MCF 10A (cell line): ENCODE measurements at regions not wholly inside any gene's neighbourhood (a gene's known extent, or its start where the extent isn't known, plus 50 kb on each side); places are given as distances from the start of the nearest gene placed in this dataset.

Experiments used
- BruUV-seq: library from RNA; stranded (reverse); fragments of 400-500 nt; replicated peaks from 2 replicates; lab custom pipeline; 2021; lab: Mats Ljungman, UMichigan
- CTCF ChIA-PET: fragments of 300-600 bp; sonication (Branson Sonifier 250); formaldehyde crosslinking; extraction: SDS; loops from one replicate; lab custom pipeline; 2021; ENCODE audit warnings: antibody characterized with exemption, inconsistent platforms; lab: Yijun Ruan, JAX
- POLR2A ChIA-PET: fragments of 300-600, 350-650 bp; sonication (Branson Sonifier 250); formaldehyde crosslinking; extraction: SDS; loops from one replicate; lab custom pipeline; 2020; ENCODE audit warnings: antibody characterized with exemption, inconsistent platforms; lab: Yijun Ruan, JAX
- DNase-seq: peaks from one replicate; pipeline ENCODE4 v3.0.0-alpha.2; 2018; ENCODE audit not compliant: unreplicated experiment
- H3K27ac Mint-ChIP-seq: one replicate; pipeline ENCODE4 v1.8.0; 2022; ENCODE audit warnings: mild to moderate bottlenecking, low read depth, mixed read lengths; ENCODE audit not compliant: unreplicated experiment
- H3K27me3 Mint-ChIP-seq: one replicate; pipeline ENCODE4 v1.8.0; 2022; ENCODE audit warnings: mixed read lengths; ENCODE audit not compliant: insufficient read depth, unreplicated experiment
- H3K36me3 Mint-ChIP-seq: one replicate; pipeline ENCODE4 v1.8.0; 2022; ENCODE audit warnings: mild to moderate bottlenecking, moderate library complexity, mixed read lengths; ENCODE audit not compliant: insufficient read depth, unreplicated experiment
- H3K4me1 Mint-ChIP-seq: one replicate; pipeline ENCODE4 v1.8.0; 2022; ENCODE audit warnings: mixed read lengths; ENCODE audit not compliant: insufficient read depth, unreplicated experiment
- H3K4me3 Mint-ChIP-seq: one replicate; pipeline ENCODE4 v1.8.0; 2022; ENCODE audit warnings: mild to moderate bottlenecking, moderate library complexity, mixed read lengths; ENCODE audit not compliant: unreplicated experiment
- H3K9me3 Mint-ChIP-seq: one replicate; pipeline ENCODE4 v1.8.0; 2022; ENCODE audit warnings: mixed read lengths; ENCODE audit not compliant: unreplicated experiment
- intact Hi-C: fragments of 100-400 bp; cut with micrococcal nuclease; formaldehyde crosslinking; loops from 2 replicates; pipeline ENCODE4 v1.14.1; 2022
- TF ChIP-seq, protein P1 (sequence below): fragments of 200-600 bp; IDR thresholded peaks from one replicate; pipeline ENCODE4 v1.8.0; 2022; ENCODE audit warnings: antibody characterized with exemption, mild to moderate bottlenecking; ENCODE audit not compliant: unreplicated experiment

DNA sequence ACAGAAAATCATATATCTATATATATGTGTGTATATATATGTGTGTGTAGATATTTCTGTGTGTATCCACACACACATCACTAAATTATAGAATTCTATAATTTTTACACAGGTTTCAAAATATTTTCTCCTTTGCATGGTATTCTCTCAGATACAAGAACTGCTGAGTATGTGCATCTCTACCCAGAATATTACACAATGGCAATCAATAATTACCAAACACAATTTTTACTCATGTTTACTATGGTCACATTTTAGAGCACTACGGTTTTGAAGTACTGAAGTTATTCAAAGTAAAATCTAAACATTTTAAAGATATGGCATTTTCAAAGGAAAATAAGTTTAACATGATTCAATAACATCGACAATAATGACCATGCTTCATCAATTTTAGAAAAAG lies 258.5 kb downstream of the PAX3 start:
- H3K27ac Mint-ChIP-seq = no peak overlapping the region
- TF ChIP-seq, protein P1, sequence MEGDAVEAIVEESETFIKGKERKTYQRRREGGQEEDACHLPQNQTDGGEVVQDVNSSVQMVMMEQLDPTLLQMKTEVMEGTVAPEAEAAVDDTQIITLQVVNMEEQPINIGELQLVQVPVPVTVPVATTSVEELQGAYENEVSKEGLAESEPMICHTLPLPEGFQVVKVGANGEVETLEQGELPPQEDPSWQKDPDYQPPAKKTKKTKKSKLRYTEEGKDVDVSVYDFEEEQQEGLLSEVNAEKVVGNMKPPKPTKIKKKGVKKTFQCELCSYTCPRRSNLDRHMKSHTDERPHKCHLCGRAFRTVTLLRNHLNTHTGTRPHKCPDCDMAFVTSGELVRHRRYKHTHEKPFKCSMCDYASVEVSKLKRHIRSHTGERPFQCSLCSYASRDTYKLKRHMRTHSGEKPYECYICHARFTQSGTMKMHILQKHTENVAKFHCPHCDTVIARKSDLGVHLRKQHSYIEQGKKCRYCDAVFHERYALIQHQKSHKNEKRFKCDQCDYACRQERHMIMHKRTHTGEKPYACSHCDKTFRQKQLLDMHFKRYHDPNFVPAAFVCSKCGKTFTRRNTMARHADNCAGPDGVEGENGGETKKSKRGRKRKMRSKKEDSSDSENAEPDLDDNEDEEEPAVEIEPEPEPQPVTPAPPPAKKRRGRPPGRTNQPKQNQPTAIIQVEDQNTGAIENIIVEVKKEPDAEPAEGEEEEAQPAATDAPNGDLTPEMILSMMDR = no peak
- no peaks in the 10 kb centered on the region for H3K27me3 Mint-ChIP-seq
- no peaks in the 10 kb centered on the region for H3K36me3 Mint-ChIP-seq
- no peaks in the 10 kb centered on the region for H3K9me3 Mint-ChIP-seq
- DNase-seq = no peak
- BruUV-seq = no TSS peak
- H3K4me3 Mint-ChIP-seq = no peak overlapping the region
- no peaks in the 10 kb centered on the region for H3K4me1 Mint-ChIP-seq
- intact Hi-C loops = no loop called here
- ChIA-PET POLR2A (interaction anchor here (1.3 kb wide), 1 partner anchor 554 kb away, joined by 3 read pairs; no protein-coding TSS in a partner anchor), CTCF (interaction anchor here (0.6 to 4.4 kb wide), 5 partner anchors 11 to 515 kb away, joined by 3 to 45 read pairs (median 3); no protein-coding TSS in a partner anchor)

DNA sequence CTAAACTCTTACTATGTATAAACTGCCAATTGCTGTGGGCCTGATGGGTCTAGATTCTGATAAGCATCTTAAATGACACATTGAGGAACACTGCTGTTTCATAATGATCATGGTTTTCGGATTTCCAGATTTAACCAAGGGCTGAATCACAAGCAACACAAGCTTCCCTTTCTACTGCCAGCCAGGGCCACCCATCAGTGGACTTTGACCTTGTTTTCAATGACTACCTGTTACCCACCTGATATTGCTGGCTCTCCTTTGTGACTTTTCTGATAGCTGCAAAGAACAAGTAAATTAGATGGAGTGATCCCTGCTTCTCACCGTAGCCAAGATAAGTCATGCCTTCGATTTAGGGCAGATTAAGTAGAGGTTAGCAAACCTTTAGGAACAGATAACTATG lies 259.0 kb downstream of the PAX3 start:
- POLR2A ChIA-PET = interaction anchor here (1.3 to 2.0 kb wide), 2 partner anchors 8 to 555 kb away, joined by 3 to 12 read pairs; no protein-coding TSS in a partner anchor
- no TSS peak for BruUV-seq
- H3K4me3 Mint-ChIP-seq = no peak overlapping the region

DNA sequence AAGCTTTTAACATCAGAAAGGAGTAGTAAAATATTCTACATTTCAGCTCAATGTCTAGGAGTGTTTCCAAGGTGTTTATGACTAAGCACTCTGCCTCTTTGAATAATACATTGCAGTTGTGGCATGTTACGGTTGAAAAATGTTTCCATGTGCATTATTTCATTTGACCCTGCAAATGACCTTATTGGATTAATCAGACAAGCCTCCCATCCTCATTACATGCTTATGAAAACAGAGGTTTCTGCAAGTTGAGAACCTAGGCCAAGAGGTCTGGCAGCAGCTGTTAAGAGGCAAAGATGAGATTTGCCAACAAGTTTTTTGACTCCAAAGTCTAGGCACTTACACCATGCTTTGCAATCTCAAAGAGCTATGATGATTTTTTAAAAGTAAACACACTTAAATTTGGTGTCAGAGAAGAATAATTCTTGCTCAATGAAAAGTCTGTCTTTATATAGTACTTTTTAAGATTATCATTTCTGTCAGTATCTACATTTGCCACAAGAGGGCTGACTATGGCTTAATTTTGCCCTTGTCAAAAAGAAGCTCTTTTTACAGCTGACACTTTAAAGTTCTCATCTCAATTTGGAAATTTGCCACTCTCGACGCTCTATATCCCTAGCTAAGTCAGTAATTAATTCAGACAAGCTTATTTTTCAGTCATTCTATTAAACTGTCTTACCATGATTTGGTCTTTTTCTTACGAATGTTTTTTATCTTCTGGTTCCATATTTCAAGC lies 260.6 kb downstream of the PAX3 start:
- TF ChIP-seq, protein P1 = peak; percentile 39
- DNase-seq = peak; percentile 43
- H3K27me3 Mint-ChIP-seq = no peaks in the 10 kb centered on the region
- CTCF ChIA-PET = interaction anchor here (0.5 to 4.4 kb wide), 16 partner anchors 10 to 1848 kb away, joined by 3 to 45 read pairs (median 5); no protein-coding TSS in a partner anchor
- intact Hi-C loops = no loop called here
- no peak overlapping the region for H3K27ac Mint-ChIP-seq
- H3K9me3 Mint-ChIP-seq = no peaks in the 10 kb centered on the region
- peaks cover 6% of the 10 kb centered on the region for H3K4me1 Mint-ChIP-seq
- no TSS peak for BruUV-seq
- POLR2A ChIA-PET = interaction anchor here (0.6 to 2.0 kb wide), 11 partner anchors 8 to 1905 kb away, joined by 3 to 12 read pairs (median 4); no protein-coding TSS in a partner anchor
- H3K4me3 Mint-ChIP-seq = no peak overlapping the region
- no peaks in the 10 kb centered on the region for H3K36me3 Mint-ChIP-seq

More for the DNA sequence above, 259.0 kb downstream of the PAX3 start:
- no peak for DNase-seq
- TF ChIP-seq, protein P1 = no peak
- H3K4me1 Mint-ChIP-seq = no peaks in the 10 kb centered on the region
- no peak overlapping the region for H3K27ac Mint-ChIP-seq
- no peaks in the 10 kb centered on the region for H3K27me3 Mint-ChIP-seq
- CTCF ChIA-PET = interaction anchor here (0.6 to 4.4 kb wide), 6 partner anchors 11 to 515 kb away, joined by 3 to 45 read pairs (median 4); no protein-coding TSS in a partner anchor
- intact Hi-C loops = no loop called here
- H3K9me3 Mint-ChIP-seq = no peaks in the 10 kb centered on the region
- H3K36me3 Mint-ChIP-seq = no peaks in the 10 kb centered on the region

DNA sequence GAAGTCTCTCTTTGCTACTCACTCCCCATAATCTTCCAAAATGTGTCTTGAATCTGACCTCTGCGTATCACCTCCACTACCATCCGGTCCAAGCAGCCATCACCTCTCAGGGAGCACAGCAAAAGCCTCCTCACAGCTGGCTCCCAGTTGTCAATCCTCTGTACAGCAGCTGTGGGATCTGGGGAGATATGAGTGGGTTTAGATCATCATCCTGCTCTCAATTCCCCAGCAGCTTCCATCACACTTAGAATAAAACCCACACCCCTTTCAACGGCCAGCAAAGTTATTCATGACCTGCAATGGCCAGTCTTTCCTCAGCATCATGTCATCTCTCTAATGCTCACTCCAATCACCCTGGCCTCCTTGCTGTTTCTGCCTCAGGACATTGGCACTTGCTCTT lies 261.6 kb downstream of the PAX3 start:
- ChIA-PET CTCF (interaction anchor here (1.8 to 4.4 kb wide), 2 partner anchors 12 to 16 kb away, joined by 5 to 45 read pairs; no protein-coding TSS in a partner anchor), POLR2A (interaction anchor here (0.7 to 1.8 kb wide), 2 partner anchors 13 to 476 kb away, joined by 3 to 7 read pairs; no protein-coding TSS in a partner anchor)
- BruUV-seq = no TSS peak
- no peak for DNase-seq
- TF ChIP-seq, protein P1 = no peak
- Mint-ChIP-seq H3K9me3 (no peaks in the 10 kb centered on the region), H3K27ac (no peak overlapping the region), H3K27me3 (no peaks in the 10 kb centered on the region), H3K36me3 (no peaks in the 10 kb centered on the region), H3K4me3 (no peak overlapping the region), H3K4me1 (peaks cover 12% of the 10 kb centered on the region)
- intact Hi-C loops = no loop called here
